H9 (cell line): ENCODE measurements at regions not wholly inside any gene's neighbourhood (a gene's known extent, or its start where the extent isn't known, plus 50 kb on each side); places are given as distances from the start of the nearest gene placed in this dataset.

ENCODE experiments used
- DNase-seq: peaks from one replicate; pipeline ENCODE4 v3.0.0-alpha.2; 2017
- H2AFZ ChIP-seq: one replicate; pipeline ENCODE4 v1.6.1; 2013; ENCODE audit warnings: mild to moderate bottlenecking, low read length, control low read depth, moderate library complexity
- H2AK5ac ChIP-seq: 2 replicates; pipeline ENCODE4 v1.6.1; 2013; ENCODE audit warnings: low read length, control low read depth, mixed read lengths; ENCODE audit not compliant: insufficient read length
- H2BK120ac ChIP-seq: one replicate; pipeline ENCODE4 v1.6.1; 2013; ENCODE audit warnings: low read depth, mild to moderate bottlenecking, low read length, control low read depth, inconsistent platforms; ENCODE audit not compliant: poor library complexity, severe bottlenecking
- H2BK12ac ChIP-seq: 2 replicates; pipeline ENCODE4 v1.6.1; 2013; ENCODE audit warnings: low read length, control low read depth, mixed read lengths, low read depth; ENCODE audit not compliant: insufficient read length
- H2BK15ac ChIP-seq: 2 replicates; pipeline ENCODE4 v1.6.1; 2013; ENCODE audit warnings: low read depth, low read length, control low read depth
- H2BK20ac ChIP-seq: one replicate; pipeline ENCODE4 v1.6.1; 2013; ENCODE audit warnings: low read depth, mild to moderate bottlenecking, low read length, control low read depth, inconsistent platforms; ENCODE audit not compliant: poor library complexity, severe bottlenecking
- H2BK5ac ChIP-seq: 2 replicates; pipeline ENCODE4 v1.6.1; 2013; ENCODE audit warnings: low read length, control low read depth, mixed read lengths; ENCODE audit not compliant: insufficient read length
- H3K14ac ChIP-seq: 2 replicates; pipeline ENCODE4 v1.6.1; 2013; ENCODE audit warnings: low read length, control low read depth; ENCODE audit not compliant: insufficient read depth
- H3K18ac ChIP-seq: 2 replicates; pipeline ENCODE4 v1.6.1; 2013; ENCODE audit warnings: low read depth, mild to moderate bottlenecking, mixed read lengths, low read length, control low read depth; ENCODE audit not compliant: insufficient read length
- H3K23ac ChIP-seq: 2 replicates; pipeline ENCODE4 v1.6.1; 2013; ENCODE audit warnings: low read length, control low read depth, mixed read lengths, low read depth; ENCODE audit not compliant: insufficient read length
- H3K23me2 ChIP-seq: 2 replicates; pipeline ENCODE4 v1.6.1; 2013; ENCODE audit warnings: low read depth, mild to moderate bottlenecking, mixed read lengths, low read length, control low read depth; ENCODE audit not compliant: insufficient read length, poor library complexity, severe bottlenecking
- H3K27ac ChIP-seq: 2 replicates; pipeline ENCODE4 v1.5.1; 2013; ENCODE audit warnings: low read length, control low read depth, mixed read lengths, low read depth; ENCODE audit not compliant: insufficient read length
- H3K27me3 ChIP-seq: 2 replicates; pipeline ENCODE4 v1.6.1; 2013; ENCODE audit warnings: low read length, control low read depth, inconsistent platforms; ENCODE audit not compliant: insufficient read depth
- H3K4ac ChIP-seq: 2 replicates; pipeline ENCODE4 v1.6.1; 2013; ENCODE audit warnings: low read depth, mild to moderate bottlenecking, control low read depth, inconsistent platforms, low read length, moderate library complexity
- H3K4me1 ChIP-seq: 2 replicates; pipeline ENCODE4 v1.6.1; 2013; ENCODE audit warnings: low read length, control low read depth, inconsistent platforms; ENCODE audit not compliant: insufficient read depth
- H3K4me2 ChIP-seq: 2 replicates; pipeline ENCODE4 v1.6.1; 2013; ENCODE audit warnings: low read length, control low read depth, mixed read lengths; ENCODE audit not compliant: insufficient read length, insufficient read depth
- H3K56ac ChIP-seq: 2 replicates; pipeline ENCODE4 v1.6.1; 2013; ENCODE audit warnings: low read depth, mild to moderate bottlenecking, mixed read lengths, low read length, control low read depth; ENCODE audit not compliant: insufficient read length
- H3K79me1 ChIP-seq: 2 replicates; pipeline ENCODE4 v1.6.1; 2013; ENCODE audit warnings: low read depth, mild to moderate bottlenecking, moderate library complexity, low read length, control low read depth, inconsistent platforms; ENCODE audit not compliant: insufficient read depth, poor library complexity, severe bottlenecking
- H3K79me2 ChIP-seq: 2 replicates; pipeline ENCODE4 v1.6.1; 2013; ENCODE audit warnings: low read length, control low read depth, inconsistent platforms; ENCODE audit not compliant: insufficient read depth
- H3K9ac ChIP-seq: 2 replicates; pipeline ENCODE4 v1.6.1; 2013; ENCODE audit warnings: low read length, control low read depth, mixed read lengths; ENCODE audit not compliant: insufficient read length; ENCODE audit errors: extremely low read depth
- H3K9me3 ChIP-seq: one replicate; pipeline ENCODE4 v1.6.1; 2013; ENCODE audit warnings: low read depth, low read length, inconsistent platforms; ENCODE audit not compliant: control insufficient read depth
- H3T11ph ChIP-seq: one replicate; pipeline ENCODE4 v1.6.1; 2013; ENCODE audit warnings: mild to moderate bottlenecking, low read length, control low read depth, inconsistent platforms
- H4K20me1 ChIP-seq: one replicate; pipeline ENCODE4 v1.6.1; 2013; ENCODE audit not compliant: control insufficient read depth, insufficient read length, insufficient read depth
- H4K5ac ChIP-seq: 2 replicates; pipeline ENCODE4 v1.6.1; 2013; ENCODE audit warnings: low read depth, mild to moderate bottlenecking, mixed read lengths, low read length, control low read depth; ENCODE audit not compliant: insufficient read length
- H4K8ac ChIP-seq: replicated peaks from 2 replicates; pipeline ENCODE4 v1.6.1; 2013; ENCODE audit warnings: low read length, control low read depth, mixed read lengths, low read depth; ENCODE audit not compliant: insufficient read length
- H4K91ac ChIP-seq: 2 replicates; pipeline ENCODE4 v1.6.1; 2013; ENCODE audit warnings: low read depth, mild to moderate bottlenecking, moderate library complexity, mixed read lengths, low read length, control low read depth; ENCODE audit not compliant: insufficient read length
- H3K27ac Mint-ChIP-seq, 3 experiments: 2 replicates in 2 of 3; 3 replicates in 1 of 3; pipeline ENCODE4 v1.8.0; 2020 to 2021; ENCODE audit warnings: mixed read lengths in 3 of 3, mild to moderate bottlenecking in 1 of 3, moderate library complexity in 1 of 3
- H3K27me3 Mint-ChIP-seq: 2 replicates; pipeline ENCODE4 v1.8.0; 2021; ENCODE audit warnings: low read depth, mild to moderate bottlenecking, moderate library complexity, mixed read lengths
- H3K36me3 Mint-ChIP-seq, 3 experiments: 2 replicates in 2 of 3; 3 replicates in 1 of 3; pipeline ENCODE4 v1.8.0; 2020 to 2021; ENCODE audit warnings: low read depth in 3 of 3, mixed read lengths in 3 of 3; ENCODE audit not compliant: insufficient read depth in 1 of 3
- H3K4me1 Mint-ChIP-seq, 2 experiments: 2 replicates each; pipeline ENCODE4 v1.8.0; 2020; ENCODE audit warnings: mixed read lengths in 2 of 2
- H3K4me3 Mint-ChIP-seq, 2 experiments: 2 replicates in 1 of 2; 3 replicates in 1 of 2; pipeline ENCODE4 v1.8.0; 2020 to 2021; ENCODE audit warnings: mild to moderate bottlenecking in 2 of 2, mixed read lengths in 2 of 2, moderate library complexity in 1 of 2
- H3K9me3 Mint-ChIP-seq, 2 experiments: 2 replicates in 1 of 2; 3 replicates in 1 of 2; pipeline ENCODE4 v1.8.0; 2020; ENCODE audit warnings: mild to moderate bottlenecking in 2 of 2, mixed read lengths in 2 of 2, moderate library complexity in 1 of 2
- CTCF ChIP-seq: fragments of 200-600 bp; sonication (generic); conservative IDR thresholded peaks from 3 replicates; pipeline ENCODE4 v1.8.0; 2021; ENCODE audit warnings: antibody characterized with exemption, mild to moderate bottlenecking
- WGBS: extraction: QIAGEN DNeasy Blood & Tissue Kit; methylation state at CpG from one replicate; pipeline ENCODE4 v1.1.7; 2013; ENCODE audit warnings: missing lambda C conversion rate, low lambda C conversion rate, mixed read lengths; ENCODE audit not compliant: insufficient read length; ENCODE audit errors: extremely low coverage; 5-methylcytosine and 5-hydroxymethylcytosine counted together

- no CpG with 5 or more reads among the region's 5 CpGs for WGBS
These were observed 260.4 kb upstream of the MEIS1 start for GRCh38 chr2:66174491-66174890.

More at GRCh38 chr2:66174491-66174890, 260.4 kb upstream of the MEIS1 start:
- Histone ChIP-seq H4K5ac (no peak overlapping the region), H2BK15ac (no peak overlapping the region), H3K23me2 (no peaks in the 10 kb centered on the region), H3K18ac (no peak overlapping the region), H3K9ac (no peak overlapping the region), H2BK120ac (no peak overlapping the region), H4K20me1 (no peaks in the 10 kb centered on the region), H4K91ac (no peak overlapping the region), H3K14ac (no peak overlapping the region), H3K79me1 (no peaks in the 10 kb centered on the region), H3T11ph (no peak overlapping the region), H3K4me2 (no peak overlapping the region), H3K23ac (no peak overlapping the region), H2BK20ac (no peak overlapping the region), H4K8ac (no peak overlapping the region), H2BK12ac (no peak overlapping the region), H3K27ac (no peak overlapping the region), H2AFZ (no peak overlapping the region), H3K4ac (no peak overlapping the region), H3K56ac (no peak overlapping the region), H2BK5ac (no peak overlapping the region), H3K4me1 (no peaks in the 10 kb centered on the region), H3K27me3 (no peaks in the 10 kb centered on the region), H2AK5ac (no peak overlapping the region), H3K9me3 (no peaks in the 10 kb centered on the region), H3K79me2 (no peaks in the 10 kb centered on the region)
- H3K27me3 Mint-ChIP-seq, result no peaks in the 10 kb centered on the region
- DNase-seq, result no peak
- TF ChIP-seq CTCF, result no peak
- no peak overlapping the region for H3K4me3 Mint-ChIP-seq
- peaks cover 0 to 9% of the 10 kb centered on the region in 2 experiments; a peak in 2 of 5 replicates for H3K9me3 Mint-ChIP-seq
- H3K27ac Mint-ChIP-seq, result no peak overlapping the region
- H3K4me1 Mint-ChIP-seq, result peaks cover 4 to 6% of the 10 kb centered on the region in 2 experiments; a peak in 2 of 4 replicates
- H3K36me3 Mint-ChIP-seq, result peaks cover 3 to 11% (median 5%) of the 10 kb centered on the region in 3 experiments; a peak in 4 of 7 replicates
